Mesothelial cell of epicardium (in vitro differentiated cells): ENCODE measurements at regions not wholly inside any gene's neighbourhood (a gene's known extent, or its start where the extent isn't known, plus 50 kb on each side); places are given as distances from the start of the nearest gene placed in this dataset.
"Not testable (repeated sequence)": the region's sequence is repeated elsewhere in the genome, so short reads cannot be mapped to it uniquely, and the experiment has no call there.

ENCODE experiments used
- DNase-seq, 2 experiments: peaks; one replicate each; pipeline ENCODE4 v3.0.0; 2021; ENCODE audit warnings: low spot score in 2 of 2; ENCODE audit not compliant: unreplicated experiment in 2 of 2
- H3K27ac Mint-ChIP-seq: 2 replicates; pipeline ENCODE4 v1.8.0; 2021; ENCODE audit warnings: mixed read lengths
- H3K27me3 Mint-ChIP-seq: 2 replicates; pipeline ENCODE4 v1.8.0; 2021; ENCODE audit warnings: low read depth, mixed read lengths
- H3K36me3 Mint-ChIP-seq: 2 replicates; pipeline ENCODE4 v1.8.0; 2021; ENCODE audit warnings: mixed read lengths
- H3K4me1 Mint-ChIP-seq: 2 replicates; pipeline ENCODE4 v1.8.0; 2021; ENCODE audit warnings: mixed read lengths
- H3K4me3 Mint-ChIP-seq: 2 replicates; pipeline ENCODE4 v1.8.0; 2021; ENCODE audit warnings: mild to moderate bottlenecking, moderate library complexity, mixed read lengths
- H3K9me3 Mint-ChIP-seq: 2 replicates; pipeline ENCODE4 v1.8.0; 2021; ENCODE audit warnings: mixed read lengths
- CTCF ChIP-seq: fragments of 200-600 bp; sonication (generic); IDR thresholded peaks from one replicate; pipeline ENCODE4 v1.5.0; 2021; ENCODE audit warnings: antibody characterized with exemption; ENCODE audit not compliant: unreplicated experiment

- TF ChIP-seq CTCF, result no peak
- no peak overlapping the region for H3K4me3 Mint-ChIP-seq
- DNase-seq, result no peak
- H3K27me3 Mint-ChIP-seq, result peaks cover 26% of the 10 kb centered on the region
- no peak overlapping the region for H3K27ac Mint-ChIP-seq
- H3K9me3 Mint-ChIP-seq, result peaks cover 26% of the 10 kb centered on the region
- no peaks in the 10 kb centered on the region for H3K4me1 Mint-ChIP-seq
- H3K36me3 Mint-ChIP-seq, result no peaks in the 10 kb centered on the region
Observed at GRCh38 chr3:43838009-43838758, 147.4 kb downstream of the ABHD5 start.

- no peak for DNase-seq
- Mint-ChIP-seq H3K9me3 (peaks cover 26% of the 10 kb centered on the region), H3K27me3 (peaks cover 19% of the 10 kb centered on the region), H3K27ac (no peak overlapping the region), H3K36me3 (no peaks in the 10 kb centered on the region), H3K4me3 (no peak overlapping the region), H3K4me1 (no peaks in the 10 kb centered on the region)
- no peak for TF ChIP-seq CTCF
Observed at GRCh38 chr3:43838877-43839276, 148.1 kb downstream of the ABHD5 start.

- no peaks in the 10 kb centered on the region for H3K36me3 Mint-ChIP-seq
- no peaks in the 10 kb centered on the region for H3K4me1 Mint-ChIP-seq
- no peak overlapping the region for H3K27ac Mint-ChIP-seq
- DNase-seq, result no peak
- H3K27me3 Mint-ChIP-seq, result peaks cover 15% of the 10 kb centered on the region
- no peak for TF ChIP-seq CTCF
- H3K9me3 Mint-ChIP-seq, result peaks cover 44% of the 10 kb centered on the region
- no peak overlapping the region for H3K4me3 Mint-ChIP-seq
Observed at GRCh38 chr3:43843386-43843785, 152.6 kb downstream of the ABHD5 start.

GRCh38 chr3:43844757-43845156 lies 154.0 kb downstream of the ABHD5 start:
- H3K27ac Mint-ChIP-seq, result no peak overlapping the region
- H3K4me3 Mint-ChIP-seq, result no peak overlapping the region
- no peak for DNase-seq
- no peaks in the 10 kb centered on the region for H3K4me1 Mint-ChIP-seq
- TF ChIP-seq CTCF, result no peak
- H3K9me3 Mint-ChIP-seq, result peaks cover 48% of the 10 kb centered on the region
- no peaks in the 10 kb centered on the region for H3K36me3 Mint-ChIP-seq
- H3K27me3 Mint-ChIP-seq, result peaks cover 15% of the 10 kb centered on the region

- not testable (repeated sequence) for H3K27ac Mint-ChIP-seq, H3K4me3 Mint-ChIP-seq, DNase-seq, H3K36me3 Mint-ChIP-seq, H3K4me1 Mint-ChIP-seq
- H3K27me3 Mint-ChIP-seq, result peaks cover 12% of the 10 kb centered on the region
- peaks cover 52% of the 10 kb centered on the region for H3K9me3 Mint-ChIP-seq
Observed at GRCh38 chr3:43845553-43845952, 154.8 kb downstream of the ABHD5 start.

- Mint-ChIP-seq H3K36me3 (no peaks in the 10 kb centered on the region), H3K9me3 (peaks cover 28% of the 10 kb centered on the region), H3K4me1 (no peaks in the 10 kb centered on the region), H3K27ac (no peak overlapping the region), H3K27me3 (peaks cover 50% of the 10 kb centered on the region), H3K4me3 (no peak overlapping the region)
- DNase-seq, result no peak
- no peak for TF ChIP-seq CTCF
Observed at GRCh38 chr3:43852066-43852465, 161.3 kb downstream of the ABHD5 start.
